ENCODE measurements at regions not wholly inside any gene's neighbourhood (a gene's known extent, or its start where the extent isn't known, plus 50 kb on each side); places are given as distances from the start of the nearest gene placed in this dataset.

- H3K4me3 Mint-ChIP-seq = no peak overlapping the region
- peaks cover 4% of the 10 kb centered on the region for H3K27me3 Mint-ChIP-seq (ENCODE audit: low read depth)
- H3K9me3 Mint-ChIP-seq = no peaks in the 10 kb centered on the region
- intact Hi-C loops (cut with micrococcal nuclease) = no loop called here
- CTCF ChIA-PET = no interaction called here
- H3K4me1 Mint-ChIP-seq (ENCODE audit: low read depth) = no peaks in the 10 kb centered on the region
- H3K27ac Mint-ChIP-seq = no peak overlapping the region
- no peak for DNase-seq
- H3K36me3 Mint-ChIP-seq (ENCODE audit: low read depth) = no peaks in the 10 kb centered on the region
Observed at GRCh38 chr10:29163746-29164145, 125.1 kb upstream of the LYZL1 start.

DNA sequence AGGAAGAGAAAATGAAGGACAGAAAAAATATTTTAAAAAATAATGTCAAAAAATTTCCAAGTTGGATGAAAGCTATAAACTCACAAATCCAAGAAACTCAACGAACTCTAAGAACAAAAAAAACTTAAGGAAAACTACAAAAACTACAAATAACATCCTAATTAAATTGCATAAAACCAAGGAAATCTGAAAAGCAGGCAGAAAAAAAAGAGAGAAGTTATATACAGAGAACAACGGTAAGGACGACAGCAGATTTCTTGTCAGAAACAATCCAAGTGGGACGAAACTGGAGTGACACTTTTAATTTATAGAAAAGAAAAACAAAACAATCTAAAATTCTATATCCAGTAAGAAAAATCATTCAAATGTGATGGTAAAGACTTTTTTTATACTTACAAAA is 122.2 kb upstream of the LYZL1 start:
- intact Hi-C loops (cut with micrococcal nuclease) = no loop called here
- no peak overlapping the region for H3K27ac Mint-ChIP-seq
- H3K9me3 Mint-ChIP-seq = peaks cover 8% of the 10 kb centered on the region
- DNase-seq = no peak
- CTCF ChIA-PET = no interaction called here
- no peaks in the 10 kb centered on the region for H3K4me1 Mint-ChIP-seq (ENCODE audit: low read depth)
- peaks cover 2% of the 10 kb centered on the region for H3K27me3 Mint-ChIP-seq (ENCODE audit: low read depth)
- H3K4me3 Mint-ChIP-seq = no peak overlapping the region
- no peaks in the 10 kb centered on the region for H3K36me3 Mint-ChIP-seq (ENCODE audit: low read depth)

- H3K4me3 Mint-ChIP-seq = no peak overlapping the region
- peaks cover 3% of the 10 kb centered on the region for H3K27me3 Mint-ChIP-seq (ENCODE audit: low read depth)
- no peaks in the 10 kb centered on the region for H3K4me1 Mint-ChIP-seq (ENCODE audit: low read depth)
- DNase-seq = no peak
- H3K9me3 Mint-ChIP-seq = peaks cover 8% of the 10 kb centered on the region
- no peaks in the 10 kb centered on the region for H3K36me3 Mint-ChIP-seq (ENCODE audit: low read depth)
- no peak overlapping the region for H3K27ac Mint-ChIP-seq
- intact Hi-C loops (cut with micrococcal nuclease) = no loop called here
- CTCF ChIA-PET = no interaction called here
Observed at GRCh38 chr10:29169021-29169420, 119.8 kb upstream of the LYZL1 start.

- no peaks in the 10 kb centered on the region for H3K36me3 Mint-ChIP-seq (ENCODE audit: low read depth)
- CTCF ChIA-PET = no interaction called here
Observed at GRCh38 chr10:29171717-29172116, 117.2 kb upstream of the LYZL1 start.

DNA sequence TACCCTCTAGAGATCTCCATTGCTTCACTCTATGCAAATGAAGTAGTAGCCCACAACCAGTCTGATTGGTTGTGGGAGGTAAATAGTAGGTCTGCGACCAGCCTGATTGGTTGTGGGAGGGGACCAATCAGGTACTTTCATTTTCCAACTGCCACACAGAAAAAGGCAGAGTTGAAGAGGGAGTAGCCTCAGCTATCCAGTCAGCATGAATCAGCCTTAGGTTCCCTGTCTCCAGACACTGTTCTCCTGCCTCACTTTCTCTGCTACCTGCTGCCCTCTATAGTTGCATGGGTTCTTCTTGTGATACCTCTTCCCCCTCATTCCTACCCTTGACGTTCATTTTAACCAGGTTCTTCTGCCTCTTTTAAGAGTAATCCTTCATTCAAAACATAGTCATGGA is 114.5 kb upstream of the LYZL1 start:
- intact Hi-C loops (cut with micrococcal nuclease) = no loop called here

More at GRCh38 chr10:29171717-29172116, 117.2 kb upstream of the LYZL1 start:
- Mint-ChIP-seq H3K27me3 (ENCODE audit: low read depth) (peaks cover 12% of the 10 kb centered on the region), H3K9me3 (peaks cover 8% of the 10 kb centered on the region), H3K4me3 (no peak overlapping the region), H3K4me1 (ENCODE audit: low read depth) (no peaks in the 10 kb centered on the region), H3K27ac (no peak overlapping the region)
- no peak for DNase-seq
- intact Hi-C loops (cut with micrococcal nuclease) = no loop called here

GRCh38 chr10:29176845-29177832 is 111.7 kb upstream of the LYZL1 start:
- no peak for DNase-seq
- Mint-ChIP-seq H3K27me3 (ENCODE audit: low read depth) (peaks cover 22% of the 10 kb centered on the region), H3K4me1 (ENCODE audit: low read depth) (no peaks in the 10 kb centered on the region), H3K9me3 (no peaks in the 10 kb centered on the region), H3K4me3 (no peak overlapping the region), H3K27ac (no peak overlapping the region), H3K36me3 (ENCODE audit: low read depth) (no peaks in the 10 kb centered on the region)
- intact Hi-C loops (cut with micrococcal nuclease) = no loop called here
- CTCF ChIA-PET = no interaction called here

More for the DNA sequence above, 114.5 kb upstream of the LYZL1 start:
- Mint-ChIP-seq H3K27ac (no peak overlapping the region), H3K4me1 (ENCODE audit: low read depth) (no peaks in the 10 kb centered on the region), H3K4me3 (no peak overlapping the region), H3K36me3 (ENCODE audit: low read depth) (no peaks in the 10 kb centered on the region), H3K9me3 (peaks cover 7% of the 10 kb centered on the region), H3K27me3 (ENCODE audit: low read depth) (peaks cover 18% of the 10 kb centered on the region)
- DNase-seq = no peak
- CTCF ChIA-PET = no interaction called here

DNA sequence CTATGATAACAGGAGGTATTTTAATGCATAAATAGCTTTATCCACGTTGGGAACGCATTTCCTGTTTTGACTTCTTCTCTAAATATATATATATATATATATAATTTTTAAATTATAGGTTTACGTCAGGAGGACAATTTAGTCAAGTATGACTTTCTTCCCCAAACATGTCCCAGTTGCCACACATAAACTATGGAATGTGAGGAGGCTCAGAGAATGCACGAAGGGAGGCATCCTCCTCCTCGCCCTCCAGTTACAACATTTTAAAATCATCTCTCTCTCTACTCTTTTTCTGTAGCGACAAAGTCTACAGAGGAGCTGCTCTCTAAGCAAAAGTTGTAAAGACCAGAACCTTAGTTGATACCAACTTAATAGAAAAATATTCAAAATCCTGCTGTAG is 106.9 kb upstream of the LYZL1 start:
- Mint-ChIP-seq H3K27me3 (ENCODE audit: low read depth) (peaks cover 18% of the 10 kb centered on the region), H3K9me3 (no peaks in the 10 kb centered on the region), H3K27ac (no peak overlapping the region), H3K36me3 (ENCODE audit: low read depth) (no peaks in the 10 kb centered on the region), H3K4me1 (ENCODE audit: low read depth) (no peaks in the 10 kb centered on the region), H3K4me3 (no peak overlapping the region)
- DNase-seq = no peak
- intact Hi-C loops (cut with micrococcal nuclease) = no loop called here
- CTCF ChIA-PET = no interaction called here

DNA sequence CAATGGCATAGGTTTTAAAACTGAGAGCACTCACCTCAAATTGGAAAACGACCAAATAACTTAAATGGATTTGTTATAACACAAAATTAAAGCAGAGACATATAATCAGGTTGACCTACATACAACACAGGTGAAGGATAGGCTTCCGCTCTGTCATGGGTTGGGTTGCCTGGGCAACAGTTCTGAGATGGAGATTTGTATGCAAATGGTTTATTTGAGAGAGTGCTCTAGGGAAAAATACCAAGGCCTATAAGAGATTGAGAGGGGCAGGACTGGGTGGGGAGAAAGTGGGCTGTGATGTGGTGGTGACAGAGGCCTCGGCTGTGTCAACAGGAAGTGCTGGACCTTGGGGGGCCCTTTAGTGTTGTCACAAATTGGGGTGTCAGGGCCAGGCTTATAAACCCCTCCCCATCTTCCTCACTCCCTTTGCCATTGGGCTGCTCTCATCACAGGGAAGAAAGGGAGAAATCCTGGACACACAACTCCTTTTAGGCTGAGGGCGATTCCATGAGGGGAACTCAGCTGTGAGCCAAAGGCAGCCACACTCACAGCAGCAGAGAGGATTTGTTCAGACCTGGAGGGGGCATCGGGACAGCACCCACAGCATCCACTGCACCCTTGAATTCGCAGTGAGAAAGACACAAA is 105.4 kb upstream of the LYZL1 start:
- intact Hi-C loops (cut with micrococcal nuclease) = no loop called here
- Mint-ChIP-seq H3K9me3 (no peaks in the 10 kb centered on the region), H3K4me3 (no peak overlapping the region), H3K27me3 (ENCODE audit: low read depth) (peaks cover 16% of the 10 kb centered on the region), H3K36me3 (ENCODE audit: low read depth) (no peaks in the 10 kb centered on the region), H3K4me1 (ENCODE audit: low read depth) (no peaks in the 10 kb centered on the region), H3K27ac (no peak overlapping the region)
- CTCF ChIA-PET = no interaction called here
- no peak for DNase-seq

GRCh38 chr10:29184205-29185000 is 104.5 kb upstream of the LYZL1 start:
- Mint-ChIP-seq H3K4me1 (ENCODE audit: low read depth) (no peaks in the 10 kb centered on the region), H3K36me3 (ENCODE audit: low read depth) (no peaks in the 10 kb centered on the region), H3K27ac (no peak overlapping the region), H3K27me3 (ENCODE audit: low read depth) (peaks cover 12% of the 10 kb centered on the region), H3K9me3 (no peaks in the 10 kb centered on the region), H3K4me3 (no peak overlapping the region)
- no peak for DNase-seq
- CTCF ChIA-PET = no interaction called here
- intact Hi-C loops (cut with micrococcal nuclease) = no loop called here

DNA sequence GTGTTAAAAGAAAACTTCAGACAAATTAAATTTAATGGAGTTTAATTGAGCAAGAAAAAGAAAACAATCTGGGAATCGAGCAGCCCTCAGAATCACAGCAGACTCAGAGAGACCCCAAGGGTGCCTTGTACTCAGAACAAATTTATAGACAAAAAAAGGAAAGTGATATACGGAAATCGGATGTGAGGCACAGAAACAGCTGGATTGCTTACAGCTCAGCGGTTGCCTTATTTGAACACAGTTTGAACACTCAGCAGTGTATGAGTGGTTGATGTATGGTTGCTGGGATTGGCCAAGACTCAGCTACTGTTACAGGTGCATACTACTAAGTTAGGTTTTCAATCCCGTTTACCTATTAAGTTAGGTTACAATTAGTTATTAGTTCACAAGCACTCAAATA is 103.8 kb upstream of the LYZL1 start:
- H3K36me3 Mint-ChIP-seq (ENCODE audit: low read depth) = no peaks in the 10 kb centered on the region
- intact Hi-C loops (cut with micrococcal nuclease) = no loop called here
- CTCF ChIA-PET = no interaction called here
- DNase-seq = no peak
- no peaks in the 10 kb centered on the region for H3K9me3 Mint-ChIP-seq
- peaks cover 12% of the 10 kb centered on the region for H3K27me3 Mint-ChIP-seq (ENCODE audit: low read depth)
- H3K4me1 Mint-ChIP-seq (ENCODE audit: low read depth) = no peaks in the 10 kb centered on the region
- no peak overlapping the region for H3K4me3 Mint-ChIP-seq
- H3K27ac Mint-ChIP-seq = no peak overlapping the region

GRCh38 chr10:29186221-29186620 is 102.6 kb upstream of the LYZL1 start:
- CTCF ChIA-PET = no interaction called here
- intact Hi-C loops (cut with micrococcal nuclease) = no loop called here
- Mint-ChIP-seq H3K36me3 (ENCODE audit: low read depth) (no peaks in the 10 kb centered on the region), H3K4me3 (no peak overlapping the region), H3K27ac (no peak overlapping the region), H3K27me3 (ENCODE audit: low read depth) (peaks cover 10% of the 10 kb centered on the region), H3K4me1 (ENCODE audit: low read depth) (no peaks in the 10 kb centered on the region), H3K9me3 (no peaks in the 10 kb centered on the region)
- no peak for DNase-seq

- no peak overlapping the region for H3K4me3 Mint-ChIP-seq
- H3K27ac Mint-ChIP-seq = no peak overlapping the region
- no peaks in the 10 kb centered on the region for H3K36me3 Mint-ChIP-seq (ENCODE audit: low read depth)
- H3K9me3 Mint-ChIP-seq = no peaks in the 10 kb centered on the region
- CTCF ChIA-PET = no interaction called here
- intact Hi-C loops (cut with micrococcal nuclease) = no loop called here
- DNase-seq = no peak
- H3K27me3 Mint-ChIP-seq (ENCODE audit: low read depth) = peaks cover 11% of the 10 kb centered on the region
- H3K4me1 Mint-ChIP-seq (ENCODE audit: low read depth) = no peaks in the 10 kb centered on the region
Observed at GRCh38 chr10:29189256-29189655, 99.6 kb upstream of the LYZL1 start.

All from activated naive CD4-positive, alpha-beta T cell treated with anti-CD3 and anti-CD28 coated beads for 36 hours (primary cell).